Neural cell (in vitro differentiated cells): ENCODE measurements at regions not wholly inside any gene's neighbourhood (a gene's known extent, or its start where the extent isn't known, plus 50 kb on each side); places are given as distances from the start of the nearest gene placed in this dataset.

Experiments
- CTCF ChIP-seq: fragments of 450-650 bp; IDR thresholded peaks from 2 replicates; pipeline ENCODE4 v1.5.1; 2014; ENCODE audit warnings: antibody characterized with exemption, mild to moderate bottlenecking, moderate library complexity; ENCODE audit not compliant: poor library complexity, severe bottlenecking
- EP300 ChIP-seq: fragments of 450-650 bp; conservative IDR thresholded peaks from 2 replicates; pipeline ENCODE4 v1.6.1; 2014; ENCODE audit warnings: antibody characterized with exemption, mild to moderate bottlenecking, moderate library complexity; ENCODE audit not compliant: poor library complexity, severe bottlenecking
- EZH2 ChIP-seq: fragments of 200-600, 300-800 bp; shearing (Covaris generic), sonication (generic); IDR thresholded peaks from 2 replicates; pipeline ENCODE4 v1.6.1; 2014; ENCODE audit warnings: antibody characterized with exemption, low read length, borderline replicate concordance, mild to moderate bottlenecking; ENCODE audit not compliant: insufficient read depth, poor library complexity, severe bottlenecking
- MXI1 ChIP-seq: fragments of 450-650 bp; conservative IDR thresholded peaks from 2 replicates; pipeline ENCODE4 v1.6.1; 2014; ENCODE audit warnings: antibody characterized with exemption, mild to moderate bottlenecking; ENCODE audit not compliant: poor library complexity, severe bottlenecking
- POLR2AphosphoS5 ChIP-seq: IDR thresholded peaks from 2 replicates; pipeline ENCODE4 v1.6.1; 2012
- SMC3 ChIP-seq: fragments of 450-650 bp; conservative IDR thresholded peaks from 2 replicates; pipeline ENCODE4 v1.6.1; 2014; ENCODE audit warnings: antibody characterized with exemption, mild to moderate bottlenecking, moderate library complexity; ENCODE audit not compliant: poor library complexity
- TAF1 ChIP-seq: IDR thresholded peaks from 2 replicates; pipeline ENCODE4 v1.6.1; 2012; ENCODE audit warnings: low read depth
- TF ChIP-seq, protein P1 (sequence below): IDR thresholded peaks from 2 replicates; pipeline ENCODE4 v1.6.1; 2012; ENCODE audit warnings: borderline replicate concordance

DNA sequence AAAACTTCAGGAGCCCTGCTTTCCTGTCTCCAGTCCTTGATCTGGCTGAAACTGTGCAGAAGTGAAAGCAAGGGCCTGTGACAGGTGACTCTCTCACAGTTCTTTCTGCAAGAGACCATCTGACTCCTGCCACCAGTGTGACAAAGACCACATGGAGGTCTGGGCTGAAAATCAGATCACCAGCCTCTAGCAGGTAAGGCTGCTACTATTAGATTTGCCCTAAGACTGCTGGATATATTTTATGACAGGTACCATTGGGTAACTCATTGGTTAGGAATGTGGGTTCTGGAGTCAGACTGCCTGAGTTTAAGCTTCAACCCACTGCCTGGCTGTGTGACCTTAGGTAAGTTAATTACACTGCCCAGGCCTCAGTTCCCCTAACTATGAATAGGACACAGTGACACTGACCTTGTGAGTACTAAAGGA, 163.3 kb upstream of the SLC7A11 start:
- TF ChIP-seq CTCF (no peak), EZH2 (no peak), TAF1 (no peak), POLR2AphosphoS5 (no peak), EP300 (no peak), MXI1 (no peak), SMC3 (no peak)
- TF ChIP-seq, protein P1, sequence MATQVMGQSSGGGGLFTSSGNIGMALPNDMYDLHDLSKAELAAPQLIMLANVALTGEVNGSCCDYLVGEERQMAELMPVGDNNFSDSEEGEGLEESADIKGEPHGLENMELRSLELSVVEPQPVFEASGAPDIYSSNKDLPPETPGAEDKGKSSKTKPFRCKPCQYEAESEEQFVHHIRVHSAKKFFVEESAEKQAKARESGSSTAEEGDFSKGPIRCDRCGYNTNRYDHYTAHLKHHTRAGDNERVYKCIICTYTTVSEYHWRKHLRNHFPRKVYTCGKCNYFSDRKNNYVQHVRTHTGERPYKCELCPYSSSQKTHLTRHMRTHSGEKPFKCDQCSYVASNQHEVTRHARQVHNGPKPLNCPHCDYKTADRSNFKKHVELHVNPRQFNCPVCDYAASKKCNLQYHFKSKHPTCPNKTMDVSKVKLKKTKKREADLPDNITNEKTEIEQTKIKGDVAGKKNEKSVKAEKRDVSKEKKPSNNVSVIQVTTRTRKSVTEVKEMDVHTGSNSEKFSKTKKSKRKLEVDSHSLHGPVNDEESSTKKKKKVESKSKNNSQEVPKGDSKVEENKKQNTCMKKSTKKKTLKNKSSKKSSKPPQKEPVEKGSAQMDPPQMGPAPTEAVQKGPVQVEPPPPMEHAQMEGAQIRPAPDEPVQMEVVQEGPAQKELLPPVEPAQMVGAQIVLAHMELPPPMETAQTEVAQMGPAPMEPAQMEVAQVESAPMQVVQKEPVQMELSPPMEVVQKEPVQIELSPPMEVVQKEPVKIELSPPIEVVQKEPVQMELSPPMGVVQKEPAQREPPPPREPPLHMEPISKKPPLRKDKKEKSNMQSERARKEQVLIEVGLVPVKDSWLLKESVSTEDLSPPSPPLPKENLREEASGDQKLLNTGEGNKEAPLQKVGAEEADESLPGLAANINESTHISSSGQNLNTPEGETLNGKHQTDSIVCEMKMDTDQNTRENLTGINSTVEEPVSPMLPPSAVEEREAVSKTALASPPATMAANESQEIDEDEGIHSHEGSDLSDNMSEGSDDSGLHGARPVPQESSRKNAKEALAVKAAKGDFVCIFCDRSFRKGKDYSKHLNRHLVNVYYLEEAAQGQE = no peak
